C4-2B (cell line): ENCODE measurements at regions not wholly inside any gene's neighbourhood (a gene's known extent, or its start where the extent isn't known, plus 50 kb on each side); places are given as distances from the start of the nearest gene placed in this dataset.

Experiments
- H3K27ac ChIP-seq: fragments of 450-650 bp; 2 replicates; pipeline ENCODE4 v1.5.1; 2017
- ZFX ChIP-seq: fragments of 450-650 bp; IDR thresholded peaks from 2 replicates; pipeline ENCODE4 v1.6.1; 2017
- TF ChIP-seq, protein P1 (sequence below): fragments of 450-650 bp; conservative IDR thresholded peaks from 2 replicates; pipeline ENCODE4 v1.5.1; 2017; ENCODE audit warnings: mild to moderate bottlenecking

DNA sequence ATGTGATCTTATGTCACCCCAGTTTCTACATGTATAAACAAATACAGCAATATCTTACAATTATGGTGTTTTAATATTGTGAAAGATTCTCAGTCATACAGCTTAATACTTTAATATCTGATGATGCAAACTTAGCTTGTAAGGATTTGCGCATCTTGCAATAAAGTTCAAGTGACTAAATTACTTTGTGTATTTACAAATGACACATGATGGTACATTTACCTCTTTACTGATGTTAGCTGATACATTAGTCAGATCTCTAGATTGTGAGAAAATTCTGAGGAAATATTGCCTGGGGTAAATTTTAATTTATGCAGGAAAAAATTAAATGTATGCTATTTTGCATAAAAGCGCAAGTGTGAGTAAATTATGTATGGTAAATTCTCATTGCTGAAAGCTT is 418.8 kb upstream of the MMS22L start:
- TF ChIP-seq, protein P1, sequence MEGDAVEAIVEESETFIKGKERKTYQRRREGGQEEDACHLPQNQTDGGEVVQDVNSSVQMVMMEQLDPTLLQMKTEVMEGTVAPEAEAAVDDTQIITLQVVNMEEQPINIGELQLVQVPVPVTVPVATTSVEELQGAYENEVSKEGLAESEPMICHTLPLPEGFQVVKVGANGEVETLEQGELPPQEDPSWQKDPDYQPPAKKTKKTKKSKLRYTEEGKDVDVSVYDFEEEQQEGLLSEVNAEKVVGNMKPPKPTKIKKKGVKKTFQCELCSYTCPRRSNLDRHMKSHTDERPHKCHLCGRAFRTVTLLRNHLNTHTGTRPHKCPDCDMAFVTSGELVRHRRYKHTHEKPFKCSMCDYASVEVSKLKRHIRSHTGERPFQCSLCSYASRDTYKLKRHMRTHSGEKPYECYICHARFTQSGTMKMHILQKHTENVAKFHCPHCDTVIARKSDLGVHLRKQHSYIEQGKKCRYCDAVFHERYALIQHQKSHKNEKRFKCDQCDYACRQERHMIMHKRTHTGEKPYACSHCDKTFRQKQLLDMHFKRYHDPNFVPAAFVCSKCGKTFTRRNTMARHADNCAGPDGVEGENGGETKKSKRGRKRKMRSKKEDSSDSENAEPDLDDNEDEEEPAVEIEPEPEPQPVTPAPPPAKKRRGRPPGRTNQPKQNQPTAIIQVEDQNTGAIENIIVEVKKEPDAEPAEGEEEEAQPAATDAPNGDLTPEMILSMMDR: no peak
- no peak for TF ChIP-seq ZFX
- H3K27ac ChIP-seq: no peak overlapping the region

DNA sequence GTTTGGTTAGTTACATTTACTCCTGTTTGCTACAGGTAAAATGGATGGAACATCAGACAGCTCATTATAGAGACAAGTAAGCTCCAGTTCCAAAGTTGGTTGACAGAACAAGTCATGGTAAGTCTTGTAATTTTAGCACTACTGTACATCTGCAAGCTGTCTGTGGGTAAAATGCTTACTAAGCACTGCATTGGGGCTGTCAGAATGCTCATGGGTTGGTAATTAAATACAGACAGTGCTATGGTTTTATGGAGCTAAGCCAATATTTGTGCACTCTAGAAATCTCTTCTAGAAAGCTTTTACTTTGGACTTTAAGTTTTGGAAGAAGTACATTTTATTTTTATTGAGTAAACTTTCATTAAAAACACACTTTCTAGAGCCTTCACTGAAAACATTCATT is 419.2 kb upstream of the MMS22L start:
- H3K27ac ChIP-seq: no peak overlapping the region
- no peak for TF ChIP-seq ZFX
- TF ChIP-seq, protein P1: no peak

- TF ChIP-seq ZFX: no peak
- TF ChIP-seq, protein P1: no peak
- no peak overlapping the region for H3K27ac ChIP-seq
These were observed 420.6 kb upstream of the MMS22L start for GRCh38 chr6:97703661-97704060.

GRCh38 chr6:97705568-97705967 is 422.6 kb upstream of the MMS22L start:
- TF ChIP-seq, protein P1: peak; percentile 64
- no peak for TF ChIP-seq ZFX
- H3K27ac ChIP-seq: no peak overlapping the region

DNA sequence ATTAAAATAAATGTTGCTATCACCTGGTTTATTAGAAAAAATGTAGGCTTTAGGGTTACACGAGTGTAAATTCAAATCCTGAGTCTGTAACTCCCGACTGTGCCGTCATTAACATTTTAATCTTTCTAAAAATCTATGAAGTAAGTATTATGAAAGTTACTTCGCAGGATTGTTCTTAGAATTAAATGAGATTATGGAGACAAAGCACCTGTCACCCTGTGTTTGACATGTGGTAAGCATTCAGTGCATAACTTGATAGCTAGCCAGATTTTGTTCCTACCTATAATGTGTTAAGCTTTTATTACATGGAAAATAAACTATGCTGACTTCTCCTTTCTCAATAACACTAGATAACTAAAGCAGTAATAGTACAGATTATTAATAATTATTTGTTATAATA is 429.7 kb upstream of the MMS22L start:
- no peak overlapping the region for H3K27ac ChIP-seq
- TF ChIP-seq ZFX: no peak
- TF ChIP-seq, protein P1: no peak

- TF ChIP-seq, protein P1: no peak
- no peak for TF ChIP-seq ZFX
- H3K27ac ChIP-seq: no peak overlapping the region
These were observed 431.8 kb upstream of the MMS22L start for GRCh38 chr6:97714772-97715171.

GRCh38 chr6:97717086-97717485 is 434.1 kb upstream of the MMS22L start:
- TF ChIP-seq ZFX: no peak
- TF ChIP-seq, protein P1: no peak
- H3K27ac ChIP-seq: no peak overlapping the region
